SU-DHL-6 (cell line): ENCODE measurements at regions not wholly inside any gene's neighbourhood (a gene's known extent, or its start where the extent isn't known, plus 50 kb on each side); places are given as distances from the start of the nearest gene placed in this dataset.

ENCODE experiments used
- H2AFZ ChIP-seq: fragments of 200-600 bp; sonication (generic); 2 replicates; pipeline ENCODE4 v1.6.1; 2014; ENCODE audit warnings: low read depth, mild to moderate bottlenecking, moderate library complexity, mixed read lengths, antibody characterized with exemption, low read length; ENCODE audit not compliant: severe bottlenecking
- H3F3A ChIP-seq: fragments of 200-600 bp; shearing (Covaris generic); 2 replicates; pipeline ENCODE4 v1.6.0; 2016; ENCODE audit warnings: antibody characterized with exemption, mild to moderate bottlenecking; ENCODE audit not compliant: insufficient read depth
- H3K27ac ChIP-seq: fragments of 200-600 bp; sonication (generic); 2 replicates; pipeline ENCODE4 v1.5.1; 2016; ENCODE audit warnings: low read depth, mild to moderate bottlenecking, low read length, moderate library complexity, mixed read lengths
- H3K27me3 ChIP-seq: fragments of 200-600 bp; sonication (generic), shearing (Covaris generic); 2 replicates; pipeline ENCODE4 v1.6.0; 2014; ENCODE audit warnings: mild to moderate bottlenecking, low read length
- H3K36me3 ChIP-seq: fragments of 200-600 bp; sonication (generic); 2 replicates; pipeline ENCODE4 v1.6.1; 2014; ENCODE audit warnings: mild to moderate bottlenecking, low read length, mixed read lengths
- H3K4me2 ChIP-seq: fragments of 300-600, 200-600 bp; shearing (Covaris generic), sonication (generic); 2 replicates; pipeline ENCODE4 v1.6.0; 2014; ENCODE audit warnings: low read length, low read depth, mild to moderate bottlenecking; ENCODE audit not compliant: poor library complexity, severe bottlenecking
- H3K4me3 ChIP-seq: fragments of 200-600 bp; sonication (generic); 2 replicates; pipeline ENCODE4 v1.5.1; 2014; ENCODE audit warnings: antibody characterized with exemption, low read length, mild to moderate bottlenecking, mixed read lengths; ENCODE audit not compliant: insufficient read depth, poor library complexity, severe bottlenecking
- H3K79me2 ChIP-seq: fragments of 200-600 bp; sonication (generic); 2 replicates; pipeline ENCODE4 v1.6.1; 2014; ENCODE audit warnings: mild to moderate bottlenecking, low read length, moderate library complexity; ENCODE audit not compliant: insufficient read depth
- H3K9ac ChIP-seq: fragments of 200-600 bp; sonication (generic); 2 replicates; pipeline ENCODE4 v1.7.0; 2014; ENCODE audit warnings: mild to moderate bottlenecking, low read length
- H3K9me2 ChIP-seq: fragments of 200-600 bp; sonication (generic); replicated peaks from 2 replicates; pipeline ENCODE4 v1.6.1; 2014; ENCODE audit warnings: low read length; ENCODE audit not compliant: insufficient read depth
- H3K9me3 ChIP-seq: fragments of 200-600 bp; sonication (generic); 2 replicates; pipeline ENCODE4 v1.6.1; 2014; ENCODE audit warnings: low read length, mixed read lengths; ENCODE audit not compliant: insufficient read depth
- H4K20me1 ChIP-seq: fragments of 200-600 bp; sonication (generic); 2 replicates; pipeline ENCODE4 v1.6.1; 2014; ENCODE audit warnings: low read depth, mild to moderate bottlenecking, antibody characterized with exemption, low read length, moderate library complexity, mixed read lengths
- EZH2phosphoT487 ChIP-seq: fragments of 200-600 bp; sonication (generic), shearing (Covaris generic); conservative IDR thresholded peaks from 2 replicates; pipeline ENCODE4 v1.6.1; 2018; ENCODE audit warnings: mild to moderate bottlenecking, antibody characterized with exemption, low read length, moderate library complexity, mixed read lengths
- TF ChIP-seq, protein P1 (sequence below): fragments of 200-600 bp; sonication (generic); IDR thresholded peaks from one replicate; pipeline ENCODE4 v1.5.1; 2017; ENCODE audit warnings: antibody characterized with exemption, mild to moderate bottlenecking, low read length, moderate library complexity; ENCODE audit not compliant: insufficient read depth, poor library complexity, severe bottlenecking

DNA sequence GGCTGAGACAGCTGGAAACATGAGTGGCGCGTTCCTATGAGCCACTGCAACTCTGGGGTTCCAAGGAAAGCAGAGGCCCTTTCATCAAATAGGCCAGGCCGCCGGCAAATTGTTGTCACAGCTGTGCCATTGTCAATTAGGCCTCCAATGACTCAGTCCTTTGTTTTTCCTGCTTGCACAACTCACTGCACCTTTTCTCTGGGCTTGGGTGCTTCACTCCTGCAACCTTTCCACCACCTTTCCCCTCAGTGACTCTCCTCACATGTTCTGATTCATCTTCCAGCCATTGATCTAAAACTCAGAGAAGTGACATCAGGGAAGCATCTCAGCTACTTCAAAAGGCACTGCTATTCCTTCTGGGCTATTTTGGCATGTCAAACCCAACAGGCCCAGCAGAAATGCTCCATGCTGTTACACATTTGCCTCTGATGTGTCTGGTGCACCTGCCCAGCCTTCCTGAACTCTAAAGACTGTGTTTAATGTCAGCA lies 653.7 kb downstream of the NR2F1-AS1 start:
- H3K27ac ChIP-seq = no peak overlapping the region
- no peaks in the 10 kb centered on the region for H3K27me3 ChIP-seq
- no peaks in the 10 kb centered on the region for H3K79me2 ChIP-seq
- TF ChIP-seq, protein P1, sequence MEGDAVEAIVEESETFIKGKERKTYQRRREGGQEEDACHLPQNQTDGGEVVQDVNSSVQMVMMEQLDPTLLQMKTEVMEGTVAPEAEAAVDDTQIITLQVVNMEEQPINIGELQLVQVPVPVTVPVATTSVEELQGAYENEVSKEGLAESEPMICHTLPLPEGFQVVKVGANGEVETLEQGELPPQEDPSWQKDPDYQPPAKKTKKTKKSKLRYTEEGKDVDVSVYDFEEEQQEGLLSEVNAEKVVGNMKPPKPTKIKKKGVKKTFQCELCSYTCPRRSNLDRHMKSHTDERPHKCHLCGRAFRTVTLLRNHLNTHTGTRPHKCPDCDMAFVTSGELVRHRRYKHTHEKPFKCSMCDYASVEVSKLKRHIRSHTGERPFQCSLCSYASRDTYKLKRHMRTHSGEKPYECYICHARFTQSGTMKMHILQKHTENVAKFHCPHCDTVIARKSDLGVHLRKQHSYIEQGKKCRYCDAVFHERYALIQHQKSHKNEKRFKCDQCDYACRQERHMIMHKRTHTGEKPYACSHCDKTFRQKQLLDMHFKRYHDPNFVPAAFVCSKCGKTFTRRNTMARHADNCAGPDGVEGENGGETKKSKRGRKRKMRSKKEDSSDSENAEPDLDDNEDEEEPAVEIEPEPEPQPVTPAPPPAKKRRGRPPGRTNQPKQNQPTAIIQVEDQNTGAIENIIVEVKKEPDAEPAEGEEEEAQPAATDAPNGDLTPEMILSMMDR = no peak
- TF ChIP-seq EZH2phosphoT487 = no peak
- no peaks in the 10 kb centered on the region for H3K36me3 ChIP-seq
- H2AFZ ChIP-seq = no peak overlapping the region
- no peaks in the 10 kb centered on the region for H4K20me1 ChIP-seq
- no peaks in the 10 kb centered on the region for H3K9me3 ChIP-seq
- H3K9me2 ChIP-seq = no peaks in the 10 kb centered on the region
- H3K4me2 ChIP-seq = no peak overlapping the region
- no peak overlapping the region for H3K4me3 ChIP-seq
- H3F3A ChIP-seq = no peaks in the 10 kb centered on the region
- H3K9ac ChIP-seq = no peak overlapping the region

DNA sequence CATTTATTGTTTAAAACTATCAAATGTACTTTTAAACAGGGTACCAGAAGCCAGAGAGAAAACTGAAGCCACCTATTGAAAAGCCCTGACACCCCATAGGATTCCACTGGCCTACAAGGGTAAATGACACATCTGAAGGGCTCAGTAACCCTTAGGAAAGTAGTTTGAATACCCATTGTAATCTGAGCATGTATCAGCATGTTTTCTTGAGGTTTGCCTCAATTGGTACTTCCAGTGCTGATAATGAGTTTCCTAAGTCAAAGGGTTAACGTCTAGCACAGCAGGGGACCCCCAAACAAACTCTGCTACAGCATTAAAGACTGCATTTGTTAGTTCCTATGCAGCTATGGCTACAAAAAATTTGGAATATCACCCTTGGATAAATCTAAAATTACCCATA lies 657.1 kb downstream of the NR2F1-AS1 start:
- Histone ChIP-seq H3K27me3 (no peaks in the 10 kb centered on the region), H3K36me3 (no peaks in the 10 kb centered on the region), H2AFZ (no peak overlapping the region), H3K79me2 (no peaks in the 10 kb centered on the region), H4K20me1 (no peaks in the 10 kb centered on the region), H3K9me3 (no peaks in the 10 kb centered on the region), H3K27ac (no peak overlapping the region), H3K9me2 (no peaks in the 10 kb centered on the region), H3F3A (no peaks in the 10 kb centered on the region), H3K9ac (no peak overlapping the region), H3K4me3 (no peak overlapping the region), H3K4me2 (no peak overlapping the region)
- no peak for TF ChIP-seq EZH2phosphoT487
- TF ChIP-seq, protein P1 = no peak

DNA sequence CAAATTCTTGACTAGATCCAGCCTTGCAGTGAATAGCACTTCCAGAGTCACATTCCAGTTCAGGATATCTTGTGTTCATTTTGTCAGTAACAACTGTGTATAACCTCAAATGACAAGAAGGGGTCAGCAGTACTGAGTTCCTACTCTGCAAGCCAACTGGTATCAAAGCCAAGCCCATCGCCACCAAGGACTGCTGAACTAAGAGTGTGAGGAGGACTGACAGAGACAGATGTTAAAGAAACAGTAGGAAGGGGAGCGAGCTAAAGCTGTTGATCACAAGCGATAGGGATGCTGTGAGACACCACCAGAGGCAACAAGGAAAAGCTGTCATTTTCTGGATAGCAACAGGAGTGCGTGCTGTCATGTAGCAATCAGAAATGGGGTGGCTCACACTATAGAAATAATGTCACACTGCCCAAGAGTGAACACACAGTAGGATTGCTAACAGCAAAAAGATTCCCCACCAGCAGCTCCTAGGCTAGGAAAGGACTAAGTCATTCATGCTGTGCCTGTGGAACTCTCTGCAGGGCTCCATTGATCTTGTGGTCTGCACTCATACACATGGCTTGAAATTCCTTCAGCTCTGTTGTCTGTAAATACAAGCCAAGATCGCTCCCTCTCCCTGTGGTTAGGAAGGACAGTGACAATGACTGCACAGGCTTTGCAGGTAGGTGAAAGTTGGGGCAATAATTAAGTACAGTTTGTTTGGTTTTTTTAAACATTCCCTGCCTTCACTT lies 658.6 kb downstream of the NR2F1-AS1 start:
- no peaks in the 10 kb centered on the region for H4K20me1 ChIP-seq
- H2AFZ ChIP-seq = no peak overlapping the region
- no peak for TF ChIP-seq EZH2phosphoT487
- TF ChIP-seq, protein P1 = no peak
- H3K27me3 ChIP-seq = no peaks in the 10 kb centered on the region
- H3K79me2 ChIP-seq = no peaks in the 10 kb centered on the region
- H3K4me2 ChIP-seq = no peak overlapping the region
- no peak overlapping the region for H3K9ac ChIP-seq
- H3K27ac ChIP-seq = no peak overlapping the region
- H3K4me3 ChIP-seq = no peak overlapping the region
- no peaks in the 10 kb centered on the region for H3F3A ChIP-seq
- H3K9me2 ChIP-seq = no peaks in the 10 kb centered on the region
- no peaks in the 10 kb centered on the region for H3K9me3 ChIP-seq
- no peaks in the 10 kb centered on the region for H3K36me3 ChIP-seq
